CD4-positive, alpha-beta memory T cell (primary cell): ENCODE measurements at regions not wholly inside any gene's neighbourhood (a gene's known extent, or its start where the extent isn't known, plus 50 kb on each side); places are given as distances from the start of the nearest gene placed in this dataset.

Experiments
- CTCF ChIA-PET: fragments of 350-600 bp; sonication (Branson Sonifier 250); formaldehyde crosslinking; loops from one replicate; lab custom pipeline; 2021; ENCODE audit warnings: inconsistent platforms; ENCODE audit not compliant: partially characterized antibody; lab: Charles Lee
- POLR2A ChIA-PET: fragments of 350-600 bp; sonication (Branson Sonifier 250); formaldehyde crosslinking; loops from one replicate; lab custom pipeline; 2021; ENCODE audit not compliant: partially characterized antibody; lab: Charles Lee
- DNase-seq, 5 donors: peaks; one replicate each; pipeline versions ENCODE4 v3.0.0 to v3.0.0-alpha.2; 2020 to 2022; ENCODE audit warnings: mixed read lengths in 1 of 5
- H3K27ac ChIP-seq: one replicate; pipeline ENCODE4 v1.7.0; 2013; ENCODE audit warnings: low read depth, low read length
- H3K27me3 ChIP-seq: 2 replicates; pipeline ENCODE4 v1.7.0; 2013; ENCODE audit warnings: mild to moderate bottlenecking, low read length, moderate library complexity; ENCODE audit not compliant: insufficient read depth
- H3K36me3 ChIP-seq: 2 replicates; pipeline ENCODE4 v1.7.0; 2013; ENCODE audit warnings: mild to moderate bottlenecking, low read length, moderate library complexity; ENCODE audit not compliant: insufficient read depth
- H3K4me1 ChIP-seq: 2 replicates; pipeline ENCODE4 v1.7.0; 2013; ENCODE audit warnings: mild to moderate bottlenecking, low read length, moderate library complexity; ENCODE audit not compliant: insufficient read depth
- H3K4me3 ChIP-seq, 2 donors: one replicate each; pipeline ENCODE4 v1.7.0; 2013; ENCODE audit warnings: low read length in 2 of 2, mild to moderate bottlenecking in 1 of 2
- H3K9me3 ChIP-seq, 2 donors: one replicate each; pipeline ENCODE4 v1.7.0; 2013; ENCODE audit warnings: low read length in 2 of 2, control low read depth in 1 of 2; ENCODE audit not compliant: control insufficient read depth in 1 of 2
- H3K27ac Mint-ChIP-seq, 7 donors: one replicate each; pipeline ENCODE4 v1.8.0; 2020 to 2021; ENCODE audit warnings: mixed read lengths in 7 of 7, mild to moderate bottlenecking in 6 of 7, inconsistent platforms in 3 of 7, moderate library complexity in 3 of 7
- H3K27me3 Mint-ChIP-seq, 2 donors: one replicate each; pipeline ENCODE4 v1.8.0; 2020 to 2021; ENCODE audit warnings: mixed read lengths in 2 of 2
- H3K36me3 Mint-ChIP-seq, 2 donors: one replicate each; pipeline ENCODE4 v1.8.0; 2020 to 2021; ENCODE audit warnings: mixed read lengths in 2 of 2, inconsistent platforms in 1 of 2, mild to moderate bottlenecking in 1 of 2
- H3K4me1 Mint-ChIP-seq, 4 donors: one replicate each; pipeline ENCODE4 v1.8.0; 2020 to 2021; ENCODE audit warnings: mixed read lengths in 4 of 4, mild to moderate bottlenecking in 1 of 4
- H3K4me3 Mint-ChIP-seq, 8 donors: one replicate each; pipeline ENCODE4 v1.8.0; 2020 to 2021; ENCODE audit warnings: mixed read lengths in 8 of 8, mild to moderate bottlenecking in 7 of 8, moderate library complexity in 6 of 8, inconsistent platforms in 3 of 8
- H3K9me3 Mint-ChIP-seq, 8 donors: one replicate each; pipeline ENCODE4 v1.8.0; 2020 to 2021; ENCODE audit warnings: mixed read lengths in 8 of 8, mild to moderate bottlenecking in 5 of 8, inconsistent platforms in 3 of 8, moderate library complexity in 1 of 8
- intact Hi-C: fragments of 100-400 bp; cut with micrococcal nuclease; formaldehyde crosslinking; loops from one replicate; pipeline ENCODE4 v1.15.1; 2023

GRCh38 chr4:62952366-62952765, 1456.9 kb downstream of the TECRL start:
- Mint-ChIP-seq H3K4me1 (no peaks in the 10 kb centered on the region), H3K27me3 (no peaks in the 10 kb centered on the region), H3K27ac (no peak overlapping the region), H3K4me3 (no peak overlapping the region), H3K36me3 (no peaks in the 10 kb centered on the region), H3K9me3 (peaks cover 0 to 14% (median 7%) of the 10 kb centered on the region in 8 donors)
- H3K36me3 ChIP-seq: no peaks in the 10 kb centered on the region
- ChIA-PET CTCF (no interaction called here), POLR2A (no interaction called here)
- no peak overlapping the region for H3K4me3 ChIP-seq
- intact Hi-C loops: no loop called here
- no peak for DNase-seq
- H3K9me3 ChIP-seq: no peaks in the 10 kb centered on the region
- H3K4me1 ChIP-seq: no peaks in the 10 kb centered on the region
- H3K27me3 ChIP-seq: no peaks in the 10 kb centered on the region
- no peak overlapping the region for H3K27ac ChIP-seq

DNA sequence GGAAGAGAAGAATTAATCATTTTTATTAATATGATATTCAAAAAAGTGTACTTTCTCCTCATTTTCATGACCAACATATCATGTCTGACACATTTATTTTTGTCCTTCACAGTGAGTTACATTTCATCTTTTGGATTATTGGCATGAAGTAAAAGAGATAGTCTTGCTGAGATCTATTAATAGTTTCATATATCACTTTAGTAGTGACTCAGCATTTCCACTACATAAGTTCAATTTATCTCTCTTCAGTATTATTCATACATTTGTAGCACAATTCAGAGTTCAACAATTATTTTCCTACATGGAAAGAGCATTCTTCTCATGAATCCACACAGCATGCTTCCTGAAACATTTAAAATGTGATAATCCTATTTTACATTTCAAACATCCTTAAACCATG, 1461.1 kb downstream of the TECRL start:
- Histone ChIP-seq H3K9me3 (no peaks in the 10 kb centered on the region), H3K36me3 (no peaks in the 10 kb centered on the region), H3K27me3 (no peaks in the 10 kb centered on the region), H3K4me3 (no peak overlapping the region), H3K4me1 (no peaks in the 10 kb centered on the region), H3K27ac (no peak overlapping the region)
- Mint-ChIP-seq H3K4me3 (no peak overlapping the region), H3K27me3 (no peaks in the 10 kb centered on the region), H3K4me1 (no peaks in the 10 kb centered on the region), H3K9me3 (peaks cover 0 to 26% (median 10%) of the 10 kb centered on the region in 8 donors), H3K36me3 (no peaks in the 10 kb centered on the region), H3K27ac (no peak overlapping the region)
- no peak for DNase-seq
- ChIA-PET POLR2A (no interaction called here), CTCF (no interaction called here)
- intact Hi-C loops: no loop called here

DNA sequence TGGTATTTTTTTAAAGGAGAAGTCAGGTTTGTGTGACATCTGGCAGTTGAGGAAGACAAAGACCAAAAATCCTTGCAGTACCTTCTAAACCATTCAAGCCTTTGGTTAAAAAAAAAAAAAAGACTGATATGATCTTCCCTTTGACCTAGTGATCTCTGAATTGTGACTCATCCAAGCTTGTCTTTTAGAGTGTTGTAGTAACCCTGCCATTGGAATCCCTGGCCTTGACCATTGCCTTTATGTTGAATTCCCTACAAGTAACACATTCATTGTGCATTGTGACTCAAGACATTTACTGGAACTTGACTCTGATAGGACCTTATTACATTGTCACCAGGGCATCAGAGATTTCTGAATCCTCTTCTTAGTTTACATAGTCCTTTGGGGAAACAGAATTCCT, 1469.0 kb downstream of the TECRL start:
- CTCF ChIA-PET: no interaction called here
- H3K4me3 ChIP-seq: no peak overlapping the region
- H3K4me1 ChIP-seq: no peaks in the 10 kb centered on the region
- Mint-ChIP-seq H3K4me1 (no peaks in the 10 kb centered on the region), H3K9me3 (peaks cover 2 to 44% (median 22%) of the 10 kb centered on the region in 8 donors), H3K36me3 (no peaks in the 10 kb centered on the region), H3K27me3 (no peaks in the 10 kb centered on the region), H3K4me3 (no peak overlapping the region), H3K27ac (no peak overlapping the region)
- no peaks in the 10 kb centered on the region for H3K9me3 ChIP-seq
- intact Hi-C loops: no loop called here
- no peak for DNase-seq
- no peaks in the 10 kb centered on the region for H3K36me3 ChIP-seq
- POLR2A ChIA-PET: no interaction called here
- H3K27ac ChIP-seq: no peak overlapping the region
- no peaks in the 10 kb centered on the region for H3K27me3 ChIP-seq

- H3K4me1 ChIP-seq: no peaks in the 10 kb centered on the region
- H3K27me3 Mint-ChIP-seq: no peaks in the 10 kb centered on the region
- H3K36me3 Mint-ChIP-seq: no peaks in the 10 kb centered on the region
- H3K4me3 Mint-ChIP-seq: no peak overlapping the region
- H3K27me3 ChIP-seq: no peaks in the 10 kb centered on the region
- POLR2A ChIA-PET: no interaction called here
- no peak for DNase-seq
- H3K27ac Mint-ChIP-seq: no peak overlapping the region
- CTCF ChIA-PET: no interaction called here
- H3K27ac ChIP-seq: no peak overlapping the region
- H3K9me3 Mint-ChIP-seq: peaks cover 3 to 21% (median 12%) of the 10 kb centered on the region in 8 donors
- no peaks in the 10 kb centered on the region for H3K4me1 Mint-ChIP-seq
- H3K9me3 ChIP-seq: no peaks in the 10 kb centered on the region
- H3K36me3 ChIP-seq: no peaks in the 10 kb centered on the region
- intact Hi-C loops: no loop called here
- H3K4me3 ChIP-seq: no peak overlapping the region
Observed at GRCh38 chr4:62930884-62931283, 1478.4 kb downstream of the TECRL start.

DNA sequence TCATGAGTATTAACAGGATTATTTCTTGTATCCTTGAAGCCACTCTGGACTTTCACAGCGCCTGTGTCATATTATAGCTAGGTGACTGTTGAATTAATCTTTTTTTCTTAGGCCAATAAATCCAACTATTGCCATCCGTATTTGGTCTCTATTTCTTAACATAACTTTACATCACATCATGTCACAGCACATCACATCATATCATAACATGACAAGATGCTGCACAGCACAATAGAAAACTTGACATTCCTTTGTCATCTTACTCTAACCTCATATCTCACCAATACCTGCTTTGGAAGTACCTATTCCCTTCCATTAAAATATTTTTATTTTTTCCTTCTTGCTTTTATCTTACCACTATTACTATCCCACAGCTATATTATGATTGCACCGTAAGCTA, 1480.8 kb downstream of the TECRL start:
- H3K4me1 ChIP-seq: no peaks in the 10 kb centered on the region
- no peaks in the 10 kb centered on the region for H3K9me3 ChIP-seq
- no peaks in the 10 kb centered on the region for H3K36me3 ChIP-seq
- H3K4me1 Mint-ChIP-seq: no peaks in the 10 kb centered on the region
- no peak overlapping the region for H3K27ac ChIP-seq
- peaks cover 3 to 20% (median 7%) of the 10 kb centered on the region in 8 donors for H3K9me3 Mint-ChIP-seq
- no peak overlapping the region for H3K27ac Mint-ChIP-seq
- H3K4me3 Mint-ChIP-seq: no peak overlapping the region
- no peaks in the 10 kb centered on the region for H3K27me3 ChIP-seq
- POLR2A ChIA-PET: no interaction called here
- CTCF ChIA-PET: no interaction called here
- intact Hi-C loops: no loop called here
- no peak overlapping the region for H3K4me3 ChIP-seq
- no peaks in the 10 kb centered on the region for H3K27me3 Mint-ChIP-seq
- no peak for DNase-seq
- H3K36me3 Mint-ChIP-seq: no peaks in the 10 kb centered on the region

GRCh38 chr4:62927574-62927973, 1481.7 kb downstream of the TECRL start:
- CTCF ChIA-PET: no interaction called here

GRCh38 chr4:62923783-62924182, 1485.5 kb downstream of the TECRL start:
- intact Hi-C loops: no loop called here
- Histone ChIP-seq H3K4me3 (no peak overlapping the region), H3K4me1 (no peaks in the 10 kb centered on the region), H3K27me3 (no peaks in the 10 kb centered on the region), H3K27ac (no peak overlapping the region), H3K9me3 (no peaks in the 10 kb centered on the region), H3K36me3 (no peaks in the 10 kb centered on the region)
- H3K27ac Mint-ChIP-seq: no peak overlapping the region
- peaks cover 0 to 21% (median 4%) of the 10 kb centered on the region in 8 donors for H3K9me3 Mint-ChIP-seq
- no peaks in the 10 kb centered on the region for H3K36me3 Mint-ChIP-seq
- no peak for DNase-seq
- ChIA-PET CTCF (no interaction called here), POLR2A (no interaction called here)
- H3K4me1 Mint-ChIP-seq: no peaks in the 10 kb centered on the region
- no peaks in the 10 kb centered on the region for H3K27me3 Mint-ChIP-seq
- no peak overlapping the region for H3K4me3 Mint-ChIP-seq

More at GRCh38 chr4:62927574-62927973, 1481.7 kb downstream of the TECRL start:
- POLR2A ChIA-PET: no interaction called here
- H3K27ac Mint-ChIP-seq: no peak overlapping the region
- Histone ChIP-seq H3K36me3 (no peaks in the 10 kb centered on the region), H3K27ac (no peak overlapping the region), H3K4me3 (no peak overlapping the region), H3K9me3 (no peaks in the 10 kb centered on the region), H3K27me3 (no peaks in the 10 kb centered on the region), H3K4me1 (no peaks in the 10 kb centered on the region)
- no peaks in the 10 kb centered on the region for H3K36me3 Mint-ChIP-seq
- peaks cover 3 to 23% (median 8%) of the 10 kb centered on the region in 8 donors for H3K9me3 Mint-ChIP-seq
- no peak overlapping the region for H3K4me3 Mint-ChIP-seq
- DNase-seq: no peak
- H3K27me3 Mint-ChIP-seq: no peaks in the 10 kb centered on the region
- H3K4me1 Mint-ChIP-seq: no peaks in the 10 kb centered on the region
- intact Hi-C loops: no loop called here

- CTCF ChIA-PET: no interaction called here
- H3K4me1 ChIP-seq: no peaks in the 10 kb centered on the region
- no peak for DNase-seq
- intact Hi-C loops: no loop called here
- no peak overlapping the region for H3K4me3 Mint-ChIP-seq
- H3K27me3 ChIP-seq: no peaks in the 10 kb centered on the region
- H3K27ac ChIP-seq: no peak overlapping the region
- H3K36me3 Mint-ChIP-seq: no peaks in the 10 kb centered on the region
- H3K4me3 ChIP-seq: no peak overlapping the region
- POLR2A ChIA-PET: no interaction called here
- no peaks in the 10 kb centered on the region for H3K9me3 ChIP-seq
- H3K27me3 Mint-ChIP-seq: no peaks in the 10 kb centered on the region
- no peaks in the 10 kb centered on the region for H3K36me3 ChIP-seq
- H3K9me3 Mint-ChIP-seq: peaks cover 0 to 4% (median under 1%) of the 10 kb centered on the region in 8 donors
- H3K27ac Mint-ChIP-seq: no peak overlapping the region
- no peaks in the 10 kb centered on the region for H3K4me1 Mint-ChIP-seq
Observed at GRCh38 chr4:62917649-62918048, 1491.6 kb downstream of the TECRL start.
